SHP77 treated with DMSO at 0.1 percent for 48 hours (cell line): ENCODE measurements at regions not wholly inside any gene's neighbourhood (a gene's known extent, or its start where the extent isn't known, plus 50 kb on each side); places are given as distances from the start of the nearest gene placed in this dataset.

ENCODE experiments used
- DNase-seq: peaks from one replicate; lab custom pipeline; 2025; lab: John Stamatoyannopoulos, UW

- DNase-seq, result no peak
These were observed 968.6 kb upstream of the USP15 start for GRCh38 chr12:61291647-61292046.

GRCh38 chr12:61294011-61294410, 966.2 kb upstream of the USP15 start:
- DNase-seq, result peak; percentile 16

- no peak for DNase-seq
These were observed 958.4 kb upstream of the USP15 start for GRCh38 chr12:61301817-61302216.

- no peak for DNase-seq
These were observed 957.9 kb upstream of the USP15 start for GRCh38 chr12:61302282-61302681.

- DNase-seq, result no peak
These were observed 952.0 kb upstream of the USP15 start for GRCh38 chr12:61308220-61308619.

GRCh38 chr12:61311413-61311812, 948.8 kb upstream of the USP15 start:
- DNase-seq, result no peak

GRCh38 chr12:61348871-61349270, 911.3 kb upstream of the USP15 start:
- no peak for DNase-seq

GRCh38 chr12:61355105-61355504, 905.1 kb upstream of the USP15 start:
- DNase-seq, result no peak

- no peak for DNase-seq
These were observed 903.7 kb upstream of the USP15 start for GRCh38 chr12:61356485-61356884.

- DNase-seq, result no peak
These were observed 902.7 kb upstream of the USP15 start for GRCh38 chr12:61357496-61357895.

GRCh38 chr12:61362037-61362436, 898.2 kb upstream of the USP15 start:
- DNase-seq, result no peak

GRCh38 chr12:61365001-61365400, 895.2 kb upstream of the USP15 start:
- no peak for DNase-seq

- DNase-seq, result no peak
These were observed 892.9 kb upstream of the USP15 start for GRCh38 chr12:61367281-61367785.

- no peak for DNase-seq
These were observed 890.8 kb upstream of the USP15 start for GRCh38 chr12:61369241-61369910.

- DNase-seq, result no peak
These were observed 875.7 kb upstream of the USP15 start for GRCh38 chr12:61384511-61384910.

GRCh38 chr12:61385771-61386170, 874.4 kb upstream of the USP15 start:
- DNase-seq, result no peak

- DNase-seq, result no peak
These were observed 862.5 kb upstream of the USP15 start for GRCh38 chr12:61397668-61398067.

- DNase-seq, result no peak
These were observed 848.0 kb upstream of the USP15 start for GRCh38 chr12:61412201-61412600.

GRCh38 chr12:61414470-61414869, 845.7 kb upstream of the USP15 start:
- DNase-seq, result no peak

- no peak for DNase-seq
These were observed 837.4 kb upstream of the USP15 start for GRCh38 chr12:61422786-61423185.

- no peak for DNase-seq
These were observed 808.1 kb upstream of the USP15 start for GRCh38 chr12:61452076-61452475.

GRCh38 chr12:61487728-61488127, 772.5 kb upstream of the USP15 start:
- no peak for DNase-seq

GRCh38 chr12:61490526-61491498, 769.4 kb upstream of the USP15 start:
- DNase-seq, result no peak
